A673 (cell line): ENCODE measurements at regions not wholly inside any gene's neighbourhood (a gene's known extent, or its start where the extent isn't known, plus 50 kb on each side); places are given as distances from the start of the nearest gene placed in this dataset.

ENCODE experiments used
- EZH2 ChIP-seq: fragments of 200-600 bp; sonication (generic); IDR thresholded peaks from 2 replicates; pipeline ENCODE4 v1.6.1; 2017; ENCODE audit warnings: borderline replicate concordance, low read depth, mild to moderate bottlenecking, mixed read lengths, antibody characterized with exemption, low read length; ENCODE audit not compliant: poor library complexity, severe bottlenecking
- TF ChIP-seq, protein P1 (sequence below): fragments of 300-800, 200-600 bp; sonication (generic); conservative IDR thresholded peaks from 2 replicates; pipeline ENCODE4 v1.5.1; 2017; ENCODE audit warnings: low read depth, mild to moderate bottlenecking, antibody characterized with exemption, low read length, moderate library complexity, mixed read lengths

DNA sequence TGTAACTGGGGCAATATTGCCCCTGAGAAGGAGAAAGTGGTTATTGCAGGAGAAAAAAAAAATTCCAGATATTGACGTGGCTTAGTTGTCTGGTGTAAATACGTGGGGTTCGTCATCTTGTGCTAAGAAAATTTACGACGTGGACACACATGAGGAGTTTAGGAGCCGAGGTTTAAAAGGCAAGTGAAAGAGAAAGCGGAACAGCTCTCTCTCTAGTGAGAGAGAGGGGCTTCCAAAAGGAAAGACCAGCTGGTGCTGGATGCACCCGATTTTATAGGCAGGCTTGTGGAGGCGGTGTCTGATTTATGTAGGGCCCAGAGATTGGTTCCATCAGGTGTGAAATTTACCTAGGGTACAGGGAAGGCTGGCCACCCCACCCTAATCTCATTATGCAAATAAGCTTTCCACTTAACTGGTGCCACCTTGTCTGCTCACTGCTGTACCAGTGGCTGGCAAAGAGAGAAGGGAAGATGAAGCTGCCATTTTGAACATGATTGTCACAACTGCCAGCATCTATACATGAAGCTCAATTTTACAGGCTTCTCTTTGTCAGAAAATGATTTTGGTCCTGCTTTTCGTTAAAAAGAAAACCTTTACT, 845.1 kb downstream of the DACH1 start:
- TF ChIP-seq, protein P1, sequence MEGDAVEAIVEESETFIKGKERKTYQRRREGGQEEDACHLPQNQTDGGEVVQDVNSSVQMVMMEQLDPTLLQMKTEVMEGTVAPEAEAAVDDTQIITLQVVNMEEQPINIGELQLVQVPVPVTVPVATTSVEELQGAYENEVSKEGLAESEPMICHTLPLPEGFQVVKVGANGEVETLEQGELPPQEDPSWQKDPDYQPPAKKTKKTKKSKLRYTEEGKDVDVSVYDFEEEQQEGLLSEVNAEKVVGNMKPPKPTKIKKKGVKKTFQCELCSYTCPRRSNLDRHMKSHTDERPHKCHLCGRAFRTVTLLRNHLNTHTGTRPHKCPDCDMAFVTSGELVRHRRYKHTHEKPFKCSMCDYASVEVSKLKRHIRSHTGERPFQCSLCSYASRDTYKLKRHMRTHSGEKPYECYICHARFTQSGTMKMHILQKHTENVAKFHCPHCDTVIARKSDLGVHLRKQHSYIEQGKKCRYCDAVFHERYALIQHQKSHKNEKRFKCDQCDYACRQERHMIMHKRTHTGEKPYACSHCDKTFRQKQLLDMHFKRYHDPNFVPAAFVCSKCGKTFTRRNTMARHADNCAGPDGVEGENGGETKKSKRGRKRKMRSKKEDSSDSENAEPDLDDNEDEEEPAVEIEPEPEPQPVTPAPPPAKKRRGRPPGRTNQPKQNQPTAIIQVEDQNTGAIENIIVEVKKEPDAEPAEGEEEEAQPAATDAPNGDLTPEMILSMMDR = no peak
- no peak for TF ChIP-seq EZH2
